Endometrium (tissue), 2 donors: ENCODE measurements at regions not wholly inside any gene's neighbourhood (a gene's known extent, or its start where the extent isn't known, plus 50 kb on each side); places are given as distances from the start of the nearest gene placed in this dataset.
A peak's percentile ranks its signal among the peaks of the same experiment; 100 is the strongest.

Experiments used
- FAIRE-seq: peaks from 2 replicates; lab custom pipeline; 2012; peaks lifted over from hg19 to GRCh38; lab: Jason Lieb, UNC
- donor health status: control.
- donor health status: control.

- no peak for FAIRE-seq
Observed at GRCh38 chr2:47265158-47265557, 88.8 kb upstream of the CALM2 start.

- FAIRE-seq, result no peak
Observed at GRCh38 chr2:47264686-47265085, 88.4 kb upstream of the CALM2 start.

- FAIRE-seq, result no peak
Observed at GRCh38 chr2:47264143-47264542, 87.8 kb upstream of the CALM2 start.

GRCh38 chr2:47262657-47263056 lies 86.3 kb upstream of the CALM2 start:
- FAIRE-seq, result no peak

GRCh38 chr2:47260971-47261370 lies 84.7 kb upstream of the CALM2 start:
- FAIRE-seq, result no peak

GRCh38 chr2:47259829-47260228 lies 83.5 kb upstream of the CALM2 start:
- no peak for FAIRE-seq

GRCh38 chr2:47257946-47258348 lies 81.6 kb upstream of the CALM2 start:
- FAIRE-seq, result no peak

- no peak for FAIRE-seq
Observed at GRCh38 chr2:47256416-47257087, 80.2 kb upstream of the CALM2 start.

- peak; percentile 97 for FAIRE-seq
Observed at GRCh38 chr2:47255794-47256193, 79.5 kb upstream of the CALM2 start.

- FAIRE-seq, result no peak
Observed at GRCh38 chr2:47254464-47254863, 78.2 kb upstream of the CALM2 start.

- no peak for FAIRE-seq
Observed at GRCh38 chr2:47253447-47253846, 77.1 kb upstream of the CALM2 start.

GRCh38 chr2:47251404-47251675 lies 75.0 kb upstream of the CALM2 start:
- FAIRE-seq, result no peak

GRCh38 chr2:47250586-47251403 lies 74.5 kb upstream of the CALM2 start:
- no peak for FAIRE-seq

GRCh38 chr2:47249931-47250330 lies 73.6 kb upstream of the CALM2 start:
- no peak for FAIRE-seq

GRCh38 chr2:47249157-47249900 lies 73.0 kb upstream of the CALM2 start:
- FAIRE-seq, result no peak

GRCh38 chr2:47243596-47244323 lies 67.4 kb upstream of the CALM2 start:
- no peak for FAIRE-seq

- no peak for FAIRE-seq
Observed at GRCh38 chr2:47241715-47242114, 65.4 kb upstream of the CALM2 start.

- no peak for FAIRE-seq
Observed at GRCh38 chr2:47239119-47239969, 63.0 kb upstream of the CALM2 start.

GRCh38 chr2:47238638-47239037 lies 62.3 kb upstream of the CALM2 start:
- no peak for FAIRE-seq

- FAIRE-seq, result no peak
Observed at GRCh38 chr2:47237375-47238334, 61.3 kb upstream of the CALM2 start.
